GM23338 (cell line): ENCODE measurements at regions not wholly inside any gene's neighbourhood (a gene's known extent, or its start where the extent isn't known, plus 50 kb on each side); places are given as distances from the start of the nearest gene placed in this dataset.

Source experiments
- ATAC-seq: fragments of 200-7000 bp; cut with Tn5 transposase; 3 replicates; pipeline ENCODE4 v1.9.1; 2020
- DNase-seq: peaks from one replicate; pipeline ENCODE4 v3.0.0-alpha.2; 2015; ENCODE audit warnings: low spot score
- H2AFZ ChIP-seq: fragments of 200-600 bp; sonication (generic); 2 replicates; pipeline ENCODE4 v1.8.0; 2016; ENCODE audit warnings: antibody characterized with exemption, mild to moderate bottlenecking, moderate library complexity
- H3F3A ChIP-seq: fragments of 200-600 bp; sonication (generic); replicated peaks from 2 replicates; pipeline ENCODE4 v1.8.0; 2017; ENCODE audit warnings: antibody characterized with exemption, mixed run types, low read depth
- H3K27ac ChIP-seq: fragments of 200-600 bp; sonication (generic); 2 replicates; pipeline ENCODE4 v1.6.1; 2016; ENCODE audit warnings: low read depth
- H3K27me3 ChIP-seq: fragments of 200-600 bp; sonication (generic); 2 replicates; pipeline ENCODE4 v1.8.0; 2016; ENCODE audit warnings: mild to moderate bottlenecking, mixed run types, moderate library complexity; ENCODE audit not compliant: insufficient read depth
- H3K36me3 ChIP-seq: fragments of 200-600 bp; sonication (generic); 2 replicates; pipeline ENCODE4 v1.8.0; 2016; ENCODE audit warnings: mild to moderate bottlenecking; ENCODE audit not compliant: insufficient read depth
- H3K4me1 ChIP-seq: fragments of 200-600 bp; sonication (generic); 2 replicates; pipeline ENCODE4 v1.8.0; 2016; ENCODE audit warnings: mild to moderate bottlenecking, moderate library complexity; ENCODE audit not compliant: insufficient read depth
- H3K4me2 ChIP-seq: fragments of 200-600 bp; sonication (generic); 2 replicates; pipeline ENCODE4 v1.7.1; 2017; ENCODE audit warnings: mixed run types
- H3K4me3 ChIP-seq: fragments of 200-600 bp; sonication (generic); 2 replicates; pipeline ENCODE4 v1.6.1; 2016; ENCODE audit warnings: mixed run types
- H3K79me2 ChIP-seq: fragments of 200-600 bp; sonication (generic); replicated peaks from 2 replicates; pipeline ENCODE4 v1.8.0; 2017; ENCODE audit warnings: mild to moderate bottlenecking; ENCODE audit not compliant: insufficient read depth
- H3K9me2 ChIP-seq: fragments of 200-600 bp; sonication (generic); 2 replicates; pipeline ENCODE4 v1.8.0; 2017; ENCODE audit not compliant: insufficient read depth
- H4K20me1 ChIP-seq: fragments of 200-600 bp; sonication (generic); replicated peaks from 2 replicates; pipeline ENCODE4 v1.8.0; 2017; ENCODE audit warnings: mild to moderate bottlenecking; ENCODE audit not compliant: insufficient read depth
- H3K27ac Mint-ChIP-seq: 2 replicates; pipeline ENCODE4 v1.8.0; 2020; ENCODE audit warnings: inconsistent platforms, mild to moderate bottlenecking, moderate library complexity, mixed read lengths
- H3K27me3 Mint-ChIP-seq: 3 replicates; pipeline ENCODE4 v1.8.0; 2022; ENCODE audit warnings: low read depth, mild to moderate bottlenecking, moderate library complexity, mixed read lengths, inconsistent platforms; ENCODE audit not compliant: insufficient read depth, poor library complexity
- H3K36me3 Mint-ChIP-seq: 3 replicates; pipeline ENCODE4 v1.8.0; 2021; ENCODE audit warnings: low read depth, mild to moderate bottlenecking, inconsistent platforms, moderate library complexity, mixed read lengths
- H3K4me1 Mint-ChIP-seq: 3 replicates; pipeline ENCODE4 v1.8.0; 2020; ENCODE audit warnings: mild to moderate bottlenecking, inconsistent platforms, mixed read lengths
- H3K4me3 Mint-ChIP-seq: 3 replicates; pipeline ENCODE4 v1.8.0; 2021; ENCODE audit warnings: moderate library complexity, mild to moderate bottlenecking, inconsistent platforms, mixed read lengths
- H3K9me3 Mint-ChIP-seq: 3 replicates; pipeline ENCODE4 v1.8.0; 2020; ENCODE audit warnings: moderate library complexity, mild to moderate bottlenecking, inconsistent platforms, mixed read lengths
- CREB1 ChIP-seq: fragments of 250-450 bp; sonication (Bioruptor Pico); IDR thresholded peaks from 2 replicates; pipeline ENCODE4 v1.5.0; 2020; ENCODE audit warnings: low read depth, mild to moderate bottlenecking, moderate library complexity
- CTCF ChIP-seq, 2 experiments: fragments of 200-600 bp in 1 of 2; sonication (generic) in 1 of 2; conservative IDR thresholded peaks; 2 replicates each; pipeline versions ENCODE4 v1.5.1 to v1.6.1; 2016 to 2017; ENCODE audit warnings: antibody characterized with exemption in 2 of 2, low read depth in 2 of 2, mild to moderate bottlenecking in 2 of 2, moderate library complexity in 1 of 2
- EZH2 ChIP-seq: fragments of 200-600 bp; sonication (generic); IDR thresholded peaks from one replicate; pipeline ENCODE4 v1.8.0; 2017; ENCODE audit warnings: antibody characterized with exemption, mild to moderate bottlenecking, low read depth; ENCODE audit not compliant: unreplicated experiment
- JUNB ChIP-seq: IDR thresholded peaks from one replicate; pipeline ENCODE4 v1.6.1; 2016; ENCODE audit warnings: antibody characterized with exemption; ENCODE audit not compliant: unreplicated experiment
- NANOG ChIP-seq: IDR thresholded peaks from 2 replicates; pipeline ENCODE4 v1.6.1; 2016; ENCODE audit warnings: antibody characterized with exemption, borderline replicate concordance
- ZNF331 ChIP-seq: fragments of 250-450 bp; sonication (Bioruptor Pico); IDR thresholded peaks from 2 replicates; pipeline ENCODE4 v1.5.0; 2020; ENCODE audit warnings: low read depth, mild to moderate bottlenecking, moderate library complexity

GRCh38 chrX:125954236-125954635, 211.9 kb downstream of the DCAF12L2 start:
- Histone ChIP-seq H3K4me3 (no peak overlapping the region), H3K27ac (no peak overlapping the region), H4K20me1 (no peaks in the 10 kb centered on the region), H3K79me2 (no peaks in the 10 kb centered on the region), H3K36me3 (no peaks in the 10 kb centered on the region), H3K9me2 (no peaks in the 10 kb centered on the region), H2AFZ (no peak overlapping the region), H3F3A (no peaks in the 10 kb centered on the region), H3K27me3 (no peaks in the 10 kb centered on the region), H3K4me2 (no peak overlapping the region), H3K4me1 (no peaks in the 10 kb centered on the region)
- ATAC-seq (no peak), DNase-seq (no peak)
- H3K27me3 Mint-ChIP-seq, result no peaks in the 10 kb centered on the region
- H3K4me1 Mint-ChIP-seq, result no peaks in the 10 kb centered on the region
- no peak overlapping the region for H3K4me3 Mint-ChIP-seq
- no peaks in the 10 kb centered on the region for H3K36me3 Mint-ChIP-seq
- H3K27ac Mint-ChIP-seq, result no peak overlapping the region
- no peaks in the 10 kb centered on the region for H3K9me3 Mint-ChIP-seq
- no peak for TF ChIP-seq CREB1 (CRISPR knock-in tag)
- TF ChIP-seq EZH2, result no peak
- no peak for TF ChIP-seq ZNF331 (CRISPR knock-in tag)

- Histone ChIP-seq H3K79me2 (no peaks in the 10 kb centered on the region), H2AFZ (no peak overlapping the region), H4K20me1 (no peaks in the 10 kb centered on the region), H3K27ac (no peak overlapping the region), H3K4me1 (no peaks in the 10 kb centered on the region), H3K27me3 (no peaks in the 10 kb centered on the region), H3K9me2 (no peaks in the 10 kb centered on the region; the same call in 1 of the 2 replicates), H3K36me3 (no peaks in the 10 kb centered on the region), H3F3A (no peaks in the 10 kb centered on the region), H3K4me2 (no peak overlapping the region), H3K4me3 (no peak overlapping the region)
- no peak for DNase-seq
- Mint-ChIP-seq H3K9me3 (no peaks in the 10 kb centered on the region), H3K36me3 (no peaks in the 10 kb centered on the region), H3K4me3 (no peak overlapping the region), H3K27me3 (no peaks in the 10 kb centered on the region), H3K27ac (no peak overlapping the region), H3K4me1 (no peaks in the 10 kb centered on the region)
- ATAC-seq, result no peak
- no peak for TF ChIP-seq NANOG
Observed at GRCh38 chrX:125977851-125978250, 188.2 kb downstream of the DCAF12L2 start.

GRCh38 chrX:125998432-125998831, 167.7 kb downstream of the DCAF12L2 start:
- Histone ChIP-seq H3K79me2 (no peaks in the 10 kb centered on the region), H4K20me1 (no peaks in the 10 kb centered on the region), H3K4me1 (no peaks in the 10 kb centered on the region), H3K36me3 (no peaks in the 10 kb centered on the region), H3K4me3 (no peak overlapping the region), H3F3A (no peaks in the 10 kb centered on the region), H3K9me2 (no peaks in the 10 kb centered on the region), H3K27me3 (no peaks in the 10 kb centered on the region), H2AFZ (no peak overlapping the region), H3K27ac (no peak overlapping the region), H3K4me2 (no peak overlapping the region)
- H3K4me1 Mint-ChIP-seq, result peaks cover 3% of the 10 kb centered on the region; the same call in 1 of the 3 replicates
- DNase-seq (peak; percentile 42), ATAC-seq (no peak)
- H3K4me3 Mint-ChIP-seq, result no peak overlapping the region
- H3K36me3 Mint-ChIP-seq, result no peaks in the 10 kb centered on the region
- no peaks in the 10 kb centered on the region for H3K9me3 Mint-ChIP-seq
- no peak overlapping the region for H3K27ac Mint-ChIP-seq
- H3K27me3 Mint-ChIP-seq, result no peaks in the 10 kb centered on the region
- peak; percentile 69 to 72 for TF ChIP-seq CTCF (conservative IDR thresholded peaks at IDR 0.05; ENCODE audit: low read depth in 2 of 2)
- no peak for TF ChIP-seq JUNB
